NCI-H460 (cell line): ENCODE measurements at regions not wholly inside any gene's neighbourhood (a gene's known extent, or its start where the extent isn't known, plus 50 kb on each side); places are given as distances from the start of the nearest gene placed in this dataset.
"Not testable (repeated sequence)": the region's sequence is repeated elsewhere in the genome, so short reads cannot be mapped to it uniquely, and the experiment has no call there.

ENCODE experiments used
- DNase-seq: peaks from one replicate; pipeline ENCODE4 v3.0.0-alpha.2; 2016; ENCODE audit warnings: low read depth; ENCODE audit errors: extremely low read depth

- no peak for DNase-seq
Measured at GRCh38 chr1:56285554-56286402, 293.6 kb downstream of the PLPP3 start.

GRCh38 chr1:56284928-56285327 lies 294.4 kb downstream of the PLPP3 start:
- DNase-seq, result no peak

- no peak for DNase-seq
Measured at GRCh38 chr1:56278061-56278460, 301.3 kb downstream of the PLPP3 start.

GRCh38 chr1:56268519-56269140 lies 310.7 kb downstream of the PLPP3 start:
- DNase-seq, result no peak

- DNase-seq, result no peak
Measured at GRCh38 chr1:56267611-56268010, 311.8 kb downstream of the PLPP3 start.

GRCh38 chr1:56266359-56266758 lies 313.0 kb downstream of the PLPP3 start:
- no peak for DNase-seq

- no peak for DNase-seq
Measured at GRCh38 chr1:56265216-56265615, 314.1 kb downstream of the PLPP3 start.

- no peak for DNase-seq
Measured at GRCh38 chr1:56263908-56264307, 315.5 kb downstream of the PLPP3 start.

- no peak for DNase-seq
Measured at GRCh38 chr1:56258371-56258770, 321.0 kb downstream of the PLPP3 start.

- no peak for DNase-seq
Measured at GRCh38 chr1:56257726-56258125, 321.6 kb downstream of the PLPP3 start.

- DNase-seq, result no peak
Measured at GRCh38 chr1:56256153-56257000, 323.0 kb downstream of the PLPP3 start.

GRCh38 chr1:56255516-56256152 lies 323.7 kb downstream of the PLPP3 start:
- DNase-seq, result no peak

- DNase-seq, result no peak
Measured at GRCh38 chr1:56254130-56254529, 325.2 kb downstream of the PLPP3 start.

- no peak for DNase-seq
Measured at GRCh38 chr1:56250809-56251208, 328.6 kb downstream of the PLPP3 start.

GRCh38 chr1:56249234-56249633 lies 330.1 kb downstream of the PLPP3 start:
- DNase-seq, result no peak

- DNase-seq, result no peak
Measured at GRCh38 chr1:56248138-56248537, 331.2 kb downstream of the PLPP3 start.

- DNase-seq, result not testable (repeated sequence)
Measured at GRCh38 chr1:56246726-56247125, 332.6 kb downstream of the PLPP3 start.

GRCh38 chr1:56240400-56240799 lies 339.0 kb downstream of the PLPP3 start:
- no peak for DNase-seq

- DNase-seq, result no peak
Measured at GRCh38 chr1:56237491-56238064, 341.8 kb downstream of the PLPP3 start.

GRCh38 chr1:56236688-56237087 lies 342.7 kb downstream of the PLPP3 start:
- DNase-seq, result no peak
